ENCODE measurements at regions not wholly inside any gene's neighbourhood (a gene's known extent, or its start where the extent isn't known, plus 50 kb on each side); places are given as distances from the start of the nearest gene placed in this dataset.

GRCh38 chr6:6823568-6824224, 235.2 kb downstream of the LY86 start:
- Histone ChIP-seq H3K79me2 (ENCODE audit: insufficient read depth, low read length) (no peaks in the 10 kb centered on the region), H2AFZ (ENCODE audit: low read length) (no peak overlapping the region), H2BK120ac (ENCODE audit: low read depth, low read length, poor library complexity, severe bottlenecking) (no peak overlapping the region), H3K4me1 (ENCODE audit: insufficient read depth, low read length) (peaks cover 4% of the 10 kb centered on the region; the same call in 1 of the 2 replicates), H2BK5ac (ENCODE audit: insufficient read length, low read length) (no peak overlapping the region), H2BK15ac (ENCODE audit: low read depth, low read length) (no peak overlapping the region), H4K91ac (ENCODE audit: insufficient read length, low read depth, low read length) (no peak overlapping the region), H3K14ac (ENCODE audit: insufficient read depth, low read length) (no peak overlapping the region), H2AK5ac (ENCODE audit: insufficient read length, low read length) (no peak overlapping the region), H3K23ac (ENCODE audit: insufficient read length, low read depth, low read length) (no peak overlapping the region), H3K9ac (ENCODE audit: extremely low read depth, insufficient read length, low read length) (no peak overlapping the region), H3K4me2 (ENCODE audit: insufficient read depth, insufficient read length, low read length) (no peak overlapping the region), H3T11ph (ENCODE audit: low read length) (no peak overlapping the region), H4K20me1 (ENCODE audit: control insufficient read depth, insufficient read depth, insufficient read length) (no peaks in the 10 kb centered on the region), H3K56ac (ENCODE audit: insufficient read length, low read depth, low read length) (no peak overlapping the region), H3K18ac (ENCODE audit: insufficient read length, low read depth, low read length) (no peak overlapping the region), H3K4ac (ENCODE audit: low read depth, low read length) (no peak overlapping the region), H2BK12ac (ENCODE audit: insufficient read length, low read depth, low read length) (no peak overlapping the region), H4K5ac (ENCODE audit: insufficient read length, low read depth, low read length) (no peak overlapping the region), H4K8ac (replicated peaks; ENCODE audit: insufficient read length, low read depth, low read length) (no peak overlapping the region), H3K27me3 (ENCODE audit: insufficient read depth, low read length) (no peaks in the 10 kb centered on the region), H3K23me2 (ENCODE audit: insufficient read length, low read depth, low read length, poor library complexity, severe bottlenecking) (no peaks in the 10 kb centered on the region), H2BK20ac (ENCODE audit: low read depth, low read length, poor library complexity, severe bottlenecking) (no peak overlapping the region), H3K27ac (ENCODE audit: insufficient read length, low read depth, low read length) (no peak overlapping the region), H3K9me3 (ENCODE audit: control insufficient read depth, low read depth, low read length) (no peaks in the 10 kb centered on the region), H3K79me1 (ENCODE audit: insufficient read depth, low read depth, low read length, poor library complexity, severe bottlenecking) (no peaks in the 10 kb centered on the region)
- TF ChIP-seq CTCF (conservative IDR thresholded peaks at IDR 0.05) = no peak
- peaks cover 15% of the 10 kb centered on the region for H3K27me3 Mint-ChIP-seq (ENCODE audit: low read depth)
- H3K36me3 Mint-ChIP-seq (ENCODE audit: insufficient read depth in 1 of 3, low read depth in 3 of 3) = no peaks in the 10 kb centered on the region
- WGBS (ENCODE audit: extremely low coverage, insufficient read length, low lambda C conversion rate) = no CpG with 5 or more reads among the region's 5 CpGs
- no peak for DNase-seq
- H3K27ac Mint-ChIP-seq = no peak overlapping the region
- H3K4me3 Mint-ChIP-seq = no peak overlapping the region
- H3K4me1 Mint-ChIP-seq = peaks cover 30 to 39% of the 10 kb centered on the region in 2 experiments
- H3K9me3 Mint-ChIP-seq = no peaks in the 10 kb centered on the region; a peak in 1 of 5 replicates
